ENCODE measurements at regions not wholly inside any gene's neighbourhood (a gene's known extent, or its start where the extent isn't known, plus 50 kb on each side); places are given as distances from the start of the nearest gene placed in this dataset.
A peak's percentile ranks its signal among the peaks of the same experiment; 100 is the strongest.

DNA sequence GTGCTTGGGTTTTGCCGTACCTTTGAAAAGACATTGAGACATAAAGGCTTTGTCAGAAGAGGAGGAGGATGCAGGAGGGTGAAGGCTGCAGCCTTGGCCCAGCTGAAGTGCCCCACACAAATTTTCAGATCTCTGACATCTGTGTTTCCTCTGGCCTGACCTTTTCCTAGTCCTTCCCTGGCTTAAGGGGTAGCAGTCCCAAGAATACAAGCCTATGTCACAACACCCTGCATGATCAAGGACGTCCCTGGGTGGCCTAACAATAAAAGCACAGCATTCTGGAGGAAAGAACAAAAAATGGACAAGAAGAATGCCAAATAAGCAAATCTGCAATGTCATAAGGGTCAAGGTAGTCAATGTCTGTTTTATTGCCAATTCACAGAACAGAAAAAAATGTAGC, 80.8 kb upstream of the FAM9C start:
- no peak overlapping the region for H3K27ac Mint-ChIP-seq
- peaks cover 46% of the 10 kb centered on the region for H3K4me1 Mint-ChIP-seq (ENCODE audit: low read depth)

GRCh38 chrX:13123857-13124345, 79.5 kb upstream of the FAM9C start:
- H3K9me3 Mint-ChIP-seq, result no peaks in the 10 kb centered on the region

More for the DNA sequence above, 80.8 kb upstream of the FAM9C start:
- Mint-ChIP-seq H3K4me3 (no peak overlapping the region), H3K36me3 (ENCODE audit: low read depth) (peaks cover 6% of the 10 kb centered on the region), H3K27me3 (ENCODE audit: low read depth) (no peaks in the 10 kb centered on the region), H3K9me3 (no peaks in the 10 kb centered on the region)

DNA sequence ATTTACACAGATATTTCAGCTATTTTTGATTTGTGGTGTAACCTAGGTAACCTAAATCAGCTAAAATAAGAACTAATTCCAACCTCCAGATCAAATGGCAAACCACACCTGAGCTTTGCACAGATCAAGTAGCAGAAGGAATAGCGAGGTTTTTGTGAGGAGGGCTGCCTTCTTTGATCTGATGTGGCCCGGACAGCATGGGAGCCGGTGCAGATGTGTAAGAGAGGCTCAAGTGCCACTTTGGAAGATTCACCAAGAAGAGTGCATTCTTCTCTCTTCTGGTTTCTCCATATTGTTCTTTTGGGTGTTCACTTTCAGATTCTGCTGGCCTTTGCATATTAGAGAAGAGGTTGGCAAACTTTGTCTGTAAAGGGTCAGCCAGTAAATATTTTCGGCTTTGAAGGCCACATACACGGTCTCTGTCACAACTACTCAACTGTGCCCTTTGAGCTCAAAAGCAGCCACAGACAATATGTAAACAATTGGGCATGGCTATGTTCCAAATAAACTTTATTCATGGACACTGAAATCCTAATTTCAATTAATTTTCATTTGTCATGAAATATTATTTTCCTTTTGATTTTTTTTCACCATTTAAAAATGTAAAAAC, 78.9 kb upstream of the FAM9C start:
- peak overlapping the region; percentile 46 for H3K4me3 Mint-ChIP-seq
- H3K4me1 Mint-ChIP-seq (ENCODE audit: low read depth), result peaks cover 45% of the 10 kb centered on the region
- no peaks in the 10 kb centered on the region for H3K27me3 Mint-ChIP-seq (ENCODE audit: low read depth)
- no peaks in the 10 kb centered on the region for H3K9me3 Mint-ChIP-seq
- peaks cover 8% of the 10 kb centered on the region for H3K36me3 Mint-ChIP-seq (ENCODE audit: low read depth)
- H3K27ac Mint-ChIP-seq, result peak overlapping the region; percentile 88

More at GRCh38 chrX:13123857-13124345, 79.5 kb upstream of the FAM9C start:
- Mint-ChIP-seq H3K4me3 (peak overlapping the region; percentile 46), H3K27ac (peak overlapping the region; percentile 88), H3K36me3 (ENCODE audit: low read depth) (peaks cover 8% of the 10 kb centered on the region), H3K4me1 (ENCODE audit: low read depth) (peaks cover 45% of the 10 kb centered on the region), H3K27me3 (ENCODE audit: low read depth) (no peaks in the 10 kb centered on the region)

DNA sequence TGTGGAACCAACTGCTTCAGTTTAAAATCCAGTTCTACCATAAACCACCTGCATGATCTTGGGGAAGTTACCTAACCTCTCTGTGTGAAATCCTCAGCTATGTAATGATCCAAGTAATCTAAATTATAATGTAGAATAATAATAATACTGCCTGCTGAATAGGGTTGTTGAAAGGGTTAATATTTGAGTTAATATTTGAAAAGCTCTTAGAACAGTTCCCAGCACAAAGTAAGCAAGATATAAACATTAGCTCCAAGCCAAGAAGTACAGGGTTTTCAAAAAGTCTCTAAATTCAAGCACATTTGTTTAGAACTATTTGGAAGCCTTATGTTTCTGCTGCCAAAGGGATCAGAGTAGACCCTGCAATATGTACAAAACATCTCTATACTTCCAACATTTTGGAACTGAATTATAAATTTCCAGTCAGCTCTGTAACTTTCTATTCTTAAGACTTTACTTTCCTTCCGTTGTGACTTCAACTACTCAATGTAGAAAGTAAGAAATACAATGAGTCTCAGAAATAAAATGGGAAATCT, 76.7 kb upstream of the FAM9C start:
- H3K27me3 Mint-ChIP-seq (ENCODE audit: low read depth), result no peaks in the 10 kb centered on the region
- peaks cover 12% of the 10 kb centered on the region for H3K36me3 Mint-ChIP-seq (ENCODE audit: low read depth)
- no peak overlapping the region for H3K4me3 Mint-ChIP-seq
- peaks cover 37% of the 10 kb centered on the region for H3K4me1 Mint-ChIP-seq (ENCODE audit: low read depth)
- peaks cover 10% of the 10 kb centered on the region for H3K9me3 Mint-ChIP-seq
- no peak overlapping the region for H3K27ac Mint-ChIP-seq

GRCh38 chrX:13120017-13120416, 75.6 kb upstream of the FAM9C start:
- Mint-ChIP-seq H3K27ac (no peak overlapping the region), H3K4me3 (no peak overlapping the region), H3K9me3 (peaks cover 10% of the 10 kb centered on the region), H3K4me1 (ENCODE audit: low read depth) (peaks cover 32% of the 10 kb centered on the region), H3K27me3 (ENCODE audit: low read depth) (no peaks in the 10 kb centered on the region), H3K36me3 (ENCODE audit: low read depth) (peaks cover 12% of the 10 kb centered on the region)

DNA sequence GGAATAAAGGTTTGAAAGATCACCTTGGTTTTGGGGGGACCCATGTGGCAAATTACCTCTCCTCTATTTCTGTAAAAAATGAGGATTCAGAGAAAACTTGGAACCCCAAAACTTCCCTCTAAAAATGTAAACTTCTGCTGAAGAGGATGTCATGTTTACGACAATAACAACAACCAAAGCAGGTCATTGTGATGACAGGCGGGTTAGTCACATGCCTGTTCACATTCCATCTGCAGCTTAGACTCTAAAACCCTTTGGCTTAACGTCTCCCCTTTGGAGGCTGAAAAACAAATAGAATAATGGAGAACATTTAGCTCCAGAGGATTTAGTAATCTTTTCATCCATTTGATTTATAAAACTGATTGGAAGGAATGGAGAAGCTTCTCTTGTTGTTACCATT, 75.0 kb upstream of the FAM9C start:
- Mint-ChIP-seq H3K27me3 (ENCODE audit: low read depth) (no peaks in the 10 kb centered on the region), H3K27ac (no peak overlapping the region), H3K4me1 (ENCODE audit: low read depth) (peaks cover 25% of the 10 kb centered on the region), H3K9me3 (peaks cover 10% of the 10 kb centered on the region), H3K36me3 (ENCODE audit: low read depth) (peaks cover 12% of the 10 kb centered on the region), H3K4me3 (no peak overlapping the region)

- H3K9me3 Mint-ChIP-seq, result peaks cover 14% of the 10 kb centered on the region
- H3K36me3 Mint-ChIP-seq (ENCODE audit: low read depth), result peaks cover 10% of the 10 kb centered on the region
- H3K4me1 Mint-ChIP-seq (ENCODE audit: low read depth), result peaks cover 8% of the 10 kb centered on the region
- no peaks in the 10 kb centered on the region for H3K27me3 Mint-ChIP-seq (ENCODE audit: low read depth)
- no peak overlapping the region for H3K27ac Mint-ChIP-seq
- no peak overlapping the region for H3K4me3 Mint-ChIP-seq
These were observed 70.9 kb upstream of the FAM9C start for GRCh38 chrX:13115146-13115855.

GRCh38 chrX:13112499-13112898, 68.1 kb upstream of the FAM9C start:
- Mint-ChIP-seq H3K27me3 (ENCODE audit: low read depth) (no peaks in the 10 kb centered on the region), H3K4me1 (ENCODE audit: low read depth) (peaks cover 5% of the 10 kb centered on the region), H3K36me3 (ENCODE audit: low read depth) (peaks cover 8% of the 10 kb centered on the region), H3K9me3 (peaks cover 14% of the 10 kb centered on the region), H3K4me3 (no peak overlapping the region), H3K27ac (no peak overlapping the region)

DNA sequence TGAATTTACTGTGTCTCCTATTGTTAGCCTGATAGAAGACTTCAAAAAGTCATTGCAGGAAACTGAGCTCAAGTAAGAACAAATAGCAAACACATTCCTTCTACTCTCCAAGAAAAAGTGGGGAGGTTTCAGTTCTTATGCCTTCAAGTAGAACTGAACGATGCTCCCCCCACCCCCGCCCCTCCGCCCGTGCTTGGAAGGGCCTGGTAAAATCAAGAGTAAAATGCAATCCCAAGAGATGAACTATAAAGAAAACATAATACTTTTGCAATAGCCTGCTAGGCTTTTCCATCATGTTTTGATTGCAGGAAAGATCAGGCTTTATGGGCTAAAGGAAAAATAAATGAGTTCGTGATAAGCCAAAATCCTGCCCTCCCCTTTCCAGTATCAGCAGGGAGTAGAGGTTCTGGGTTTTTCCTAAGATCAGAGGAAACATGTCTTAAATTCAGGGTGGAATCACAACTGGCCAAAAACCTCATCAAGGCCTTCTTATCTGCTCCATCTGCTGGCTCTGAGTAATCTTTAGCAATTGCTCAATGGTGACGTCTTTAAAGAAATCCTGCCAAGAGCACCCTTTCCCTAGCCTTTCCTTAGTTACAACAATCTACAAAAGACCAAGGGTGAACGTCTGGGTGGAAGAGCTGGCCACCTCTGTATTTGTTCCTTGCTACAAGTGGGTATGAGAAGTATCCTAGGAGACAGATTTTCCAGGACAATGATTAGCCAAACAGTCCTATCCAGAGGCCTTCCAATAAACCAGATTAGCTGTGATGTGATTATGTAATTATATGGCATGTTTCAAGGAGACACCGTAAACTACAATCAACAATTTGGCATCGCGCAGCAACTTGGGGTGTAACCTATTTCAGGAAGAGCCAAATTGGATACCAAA, 66.3 kb upstream of the FAM9C start:
- Mint-ChIP-seq H3K27me3 (ENCODE audit: low read depth) (no peaks in the 10 kb centered on the region), H3K36me3 (ENCODE audit: low read depth) (peaks cover 4% of the 10 kb centered on the region), H3K9me3 (peaks cover 4% of the 10 kb centered on the region), H3K4me1 (ENCODE audit: low read depth) (peaks cover 5% of the 10 kb centered on the region), H3K4me3 (no peak overlapping the region), H3K27ac (no peak overlapping the region)

- H3K27me3 Mint-ChIP-seq (ENCODE audit: low read depth), result no peaks in the 10 kb centered on the region
- H3K4me3 Mint-ChIP-seq, result no peak overlapping the region
- H3K9me3 Mint-ChIP-seq, result peaks cover 4% of the 10 kb centered on the region
- H3K27ac Mint-ChIP-seq, result no peak overlapping the region
- H3K4me1 Mint-ChIP-seq (ENCODE audit: low read depth), result peaks cover 5% of the 10 kb centered on the region
- peaks cover 4% of the 10 kb centered on the region for H3K36me3 Mint-ChIP-seq (ENCODE audit: low read depth)
These were observed 65.4 kb upstream of the FAM9C start for GRCh38 chrX:13109817-13110216.

GRCh38 chrX:13103914-13104274, 59.5 kb upstream of the FAM9C start:
- Mint-ChIP-seq H3K27me3 (ENCODE audit: low read depth) (no peaks in the 10 kb centered on the region), H3K36me3 (ENCODE audit: low read depth) (peaks cover 7% of the 10 kb centered on the region), H3K4me1 (ENCODE audit: low read depth) (peaks cover 36% of the 10 kb centered on the region), H3K27ac (no peak overlapping the region), H3K9me3 (peaks cover 11% of the 10 kb centered on the region), H3K4me3 (no peak overlapping the region)

DNA sequence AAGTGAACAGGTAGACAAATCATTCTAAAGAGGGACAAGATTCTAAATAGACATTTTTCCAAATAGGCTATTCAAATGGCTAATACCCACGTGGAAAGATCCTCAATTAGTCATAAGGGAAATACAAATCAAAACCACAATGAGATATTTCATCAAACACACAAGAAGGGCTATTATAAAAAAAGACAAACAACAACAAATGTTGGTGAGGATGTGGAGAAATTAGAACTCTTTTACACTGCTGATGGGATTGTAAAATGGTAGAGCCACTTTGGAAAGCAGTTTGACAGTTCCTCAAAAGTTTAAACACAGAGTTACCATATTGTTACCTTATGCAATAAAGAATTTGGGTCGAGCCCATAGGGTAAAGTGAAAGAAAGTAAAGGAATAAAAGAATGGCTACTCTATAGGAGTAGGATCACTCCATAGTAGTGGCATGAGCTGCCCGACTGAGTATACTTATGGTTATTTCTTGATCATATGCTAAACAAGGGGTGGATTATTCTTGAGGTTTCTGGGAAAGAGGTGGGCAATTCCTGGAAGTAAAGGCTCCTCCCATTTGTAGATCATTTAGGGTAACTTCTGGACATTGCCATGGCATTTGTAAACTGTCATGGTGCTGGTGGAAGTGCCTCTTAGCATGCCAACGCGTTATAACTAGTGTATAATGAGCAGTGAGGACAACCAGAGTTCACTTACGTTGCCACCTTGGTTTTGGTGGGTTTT, 58.9 kb upstream of the FAM9C start:
- Mint-ChIP-seq H3K27me3 (ENCODE audit: low read depth) (no peaks in the 10 kb centered on the region), H3K27ac (no peak overlapping the region)

GRCh38 chrX:13102636-13103035, 58.2 kb upstream of the FAM9C start:
- no peaks in the 10 kb centered on the region for H3K27me3 Mint-ChIP-seq (ENCODE audit: low read depth)
- H3K4me1 Mint-ChIP-seq (ENCODE audit: low read depth), result peaks cover 43% of the 10 kb centered on the region
- H3K36me3 Mint-ChIP-seq (ENCODE audit: low read depth), result peaks cover 7% of the 10 kb centered on the region
- H3K9me3 Mint-ChIP-seq, result peaks cover 11% of the 10 kb centered on the region
- H3K4me3 Mint-ChIP-seq, result peak overlapping the region; percentile 28
- peak overlapping the region; percentile 55 for H3K27ac Mint-ChIP-seq

More for the DNA sequence above, 58.9 kb upstream of the FAM9C start:
- Mint-ChIP-seq H3K9me3 (peaks cover 11% of the 10 kb centered on the region), H3K4me1 (ENCODE audit: low read depth) (peaks cover 39% of the 10 kb centered on the region), H3K36me3 (ENCODE audit: low read depth) (peaks cover 7% of the 10 kb centered on the region), H3K4me3 (no peak overlapping the region)

All from T-helper 1 cell treated with Interleukin-12 subunit alpha and Interleukin-12 subunit beta and Interleukin-4 antibody, amounts not matched to agents 30 μg/mL and 1 μg/mL, for 36 hours (primary cell).